DOHH2 (cell line): ENCODE measurements at regions not wholly inside any gene's neighbourhood (a gene's known extent, or its start where the extent isn't known, plus 50 kb on each side); places are given as distances from the start of the nearest gene placed in this dataset.
"Not testable (repeated sequence)": the region's sequence is repeated elsewhere in the genome, so short reads cannot be mapped to it uniquely, and the experiment has no call there.

Experiments used
- H3F3A ChIP-seq: fragments of 200-600 bp; sonication (generic), shearing (Covaris generic); 2 replicates; pipeline ENCODE4 v1.6.0; 2016; ENCODE audit warnings: antibody characterized with exemption, mild to moderate bottlenecking; ENCODE audit not compliant: control insufficient read depth, insufficient read depth
- H3K27ac ChIP-seq: fragments of 200-600 bp; sonication (generic); 2 replicates; pipeline ENCODE4 v1.5.1; 2014; ENCODE audit warnings: low read depth, mild to moderate bottlenecking, low read length, moderate library complexity
- H3K27me3 ChIP-seq: fragments of 200-600 bp; sonication (generic); 2 replicates; pipeline ENCODE4 v1.6.1; 2014; ENCODE audit warnings: mild to moderate bottlenecking, low read length, mixed read lengths; ENCODE audit not compliant: control insufficient read depth
- H3K36me3 ChIP-seq: fragments of 200-600 bp; sonication (generic); 2 replicates; pipeline ENCODE4 v1.6.1; 2014; ENCODE audit warnings: mild to moderate bottlenecking, low read length, moderate library complexity, mixed read lengths; ENCODE audit not compliant: control insufficient read depth
- H3K4me1 ChIP-seq: fragments of 200-600 bp; sonication (generic); 2 replicates; pipeline ENCODE4 v1.6.1; 2014; ENCODE audit warnings: mild to moderate bottlenecking, low read length, mixed read lengths; ENCODE audit not compliant: control insufficient read depth
- H3K4me2 ChIP-seq: fragments of 200-600 bp; sonication (generic); 2 replicates; pipeline ENCODE4 v1.6.0; 2014; ENCODE audit warnings: mild to moderate bottlenecking, low read length, moderate library complexity
- H3K4me3 ChIP-seq: fragments of 200-600 bp; sonication (generic); 2 replicates; pipeline ENCODE4 v1.5.1; 2014; ENCODE audit warnings: mild to moderate bottlenecking, low read length, mixed read lengths
- H3K79me2 ChIP-seq: fragments of 200-600 bp; sonication (generic); 2 replicates; pipeline ENCODE4 v1.6.1; 2014; ENCODE audit warnings: mild to moderate bottlenecking, low read length, mixed read lengths; ENCODE audit not compliant: control insufficient read depth
- H3K9me2 ChIP-seq: fragments of 200-600 bp; sonication (generic); replicated peaks from 2 replicates; pipeline ENCODE4 v1.6.1; 2014; ENCODE audit warnings: mild to moderate bottlenecking, low read length, mixed read lengths; ENCODE audit not compliant: control insufficient read depth
- H3K9me3 ChIP-seq: fragments of 200-600 bp; sonication (generic); 2 replicates; pipeline ENCODE4 v1.6.1; 2014; ENCODE audit warnings: antibody characterized with exemption, low read length, mixed read lengths; ENCODE audit not compliant: control insufficient read depth, insufficient read depth
- H4K20me1 ChIP-seq: fragments of 200-600 bp; sonication (generic); 2 replicates; pipeline ENCODE4 v1.6.0; 2014; ENCODE audit warnings: low read depth, mild to moderate bottlenecking, antibody characterized with exemption, low read length, moderate library complexity; ENCODE audit not compliant: control insufficient read depth, insufficient read depth
- CTCF ChIP-seq: fragments of 200-600 bp; sonication (generic); IDR thresholded peaks from one replicate; pipeline ENCODE4 v1.5.1; 2014; ENCODE audit warnings: antibody characterized with exemption, mild to moderate bottlenecking, low read depth, low read length; ENCODE audit not compliant: poor library complexity, severe bottlenecking
- EZH2phosphoT487 ChIP-seq: fragments of 200-600 bp; sonication (generic); IDR thresholded peaks from 2 replicates; pipeline ENCODE4 v1.6.1; 2017; ENCODE audit warnings: borderline replicate concordance, mild to moderate bottlenecking, antibody characterized with exemption, low read length, moderate library complexity, mixed read lengths

GRCh38 chr2:186962085-186962747, 113.2 kb upstream of the ZSWIM2 start:
- Histone ChIP-seq H3K9me3 (peaks cover 4% of the 10 kb centered on the region; the same call in 1 of the 2 replicates), H3K27me3 (no peaks in the 10 kb centered on the region), H3K9me2 (no peaks in the 10 kb centered on the region), H3K36me3 (no peaks in the 10 kb centered on the region), H3K27ac (no peak overlapping the region), H3K4me2 (no peak overlapping the region), H3K4me1 (no peaks in the 10 kb centered on the region), H4K20me1 (no peaks in the 10 kb centered on the region), H3K4me3 (no peak overlapping the region), H3K79me2 (no peaks in the 10 kb centered on the region), H3F3A (no peaks in the 10 kb centered on the region)
- TF ChIP-seq CTCF (no peak), EZH2phosphoT487 (no peak)

- not testable (repeated sequence) for H3K4me3 ChIP-seq, H4K20me1 ChIP-seq, H3K79me2 ChIP-seq, H3K36me3 ChIP-seq, H3K9me3 ChIP-seq, H3K27ac ChIP-seq, H3K27me3 ChIP-seq, H3F3A ChIP-seq, H3K4me2 ChIP-seq, H3K4me1 ChIP-seq, H3K9me2 ChIP-seq
These were observed 111.3 kb upstream of the ZSWIM2 start for GRCh38 chr2:186960241-186960640.

GRCh38 chr2:186959486-186959885, 110.5 kb upstream of the ZSWIM2 start:
- Histone ChIP-seq H3K4me2 (no peak overlapping the region), H3K27me3 (no peaks in the 10 kb centered on the region), H4K20me1 (no peaks in the 10 kb centered on the region), H3K79me2 (no peaks in the 10 kb centered on the region), H3K4me3 (no peak overlapping the region), H3K27ac (no peak overlapping the region), H3F3A (no peaks in the 10 kb centered on the region), H3K9me2 (no peaks in the 10 kb centered on the region), H3K9me3 (peaks cover 4% of the 10 kb centered on the region; the same call in 1 of the 2 replicates), H3K36me3 (no peaks in the 10 kb centered on the region), H3K4me1 (no peaks in the 10 kb centered on the region)
- TF ChIP-seq CTCF (no peak), EZH2phosphoT487 (no peak)

GRCh38 chr2:186950694-186951093, 101.7 kb upstream of the ZSWIM2 start:
- no peaks in the 10 kb centered on the region for H3K36me3 ChIP-seq
- H3K9me3 ChIP-seq: no peaks in the 10 kb centered on the region
- no peaks in the 10 kb centered on the region for H3K4me1 ChIP-seq
- no peak overlapping the region for H3K27ac ChIP-seq
- no peaks in the 10 kb centered on the region for H3K9me2 ChIP-seq
- no peaks in the 10 kb centered on the region for H3K79me2 ChIP-seq
- H4K20me1 ChIP-seq: no peaks in the 10 kb centered on the region
- H3F3A ChIP-seq: no peaks in the 10 kb centered on the region
- H3K4me3 ChIP-seq: no peak overlapping the region
- no peak overlapping the region for H3K4me2 ChIP-seq
- H3K27me3 ChIP-seq: no peaks in the 10 kb centered on the region
- no peak for TF ChIP-seq CTCF
- TF ChIP-seq EZH2phosphoT487: no peak
